Left renal pelvis (tissue), 4 donors: ENCODE measurements at regions not wholly inside any gene's neighbourhood (a gene's known extent, or its start where the extent isn't known, plus 50 kb on each side); places are given as distances from the start of the nearest gene placed in this dataset.

Source experiments
- DNase-seq, 4 donors: peaks; one replicate each; pipeline ENCODE4 v3.0.0-alpha.2; 2013; ENCODE audit warnings: low read depth in 4 of 4, low spot score in 3 of 4

GRCh38 chr12:88801227-88802095 lies 221.2 kb upstream of the KITLG start:
- DNase-seq = no peak

GRCh38 chr12:88793096-88793495 lies 212.8 kb upstream of the KITLG start:
- DNase-seq = no peak

DNA sequence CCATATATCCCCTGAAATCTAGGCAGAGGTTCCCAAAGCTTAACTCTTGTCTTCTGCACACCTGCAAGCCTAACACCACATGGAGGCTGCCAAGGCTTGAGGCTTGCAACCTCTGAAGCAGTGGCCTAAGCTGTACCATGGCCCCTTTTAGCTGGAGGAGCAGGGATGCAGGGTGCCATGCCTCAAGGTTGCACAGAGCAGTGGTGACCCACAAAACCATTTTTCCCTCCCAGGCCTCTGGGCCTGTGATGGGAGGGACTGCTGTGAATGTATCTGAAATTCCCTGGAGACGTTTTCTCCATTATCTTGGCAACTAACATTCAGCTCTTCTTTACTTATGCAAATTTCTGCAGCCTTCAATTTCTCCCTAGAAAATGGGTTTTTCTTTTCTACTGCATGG lies 210.0 kb upstream of the KITLG start:
- no peak for DNase-seq

- DNase-seq = no peak
Measured at GRCh38 chr12:88784166-88784565, 203.9 kb upstream of the KITLG start.

DNA sequence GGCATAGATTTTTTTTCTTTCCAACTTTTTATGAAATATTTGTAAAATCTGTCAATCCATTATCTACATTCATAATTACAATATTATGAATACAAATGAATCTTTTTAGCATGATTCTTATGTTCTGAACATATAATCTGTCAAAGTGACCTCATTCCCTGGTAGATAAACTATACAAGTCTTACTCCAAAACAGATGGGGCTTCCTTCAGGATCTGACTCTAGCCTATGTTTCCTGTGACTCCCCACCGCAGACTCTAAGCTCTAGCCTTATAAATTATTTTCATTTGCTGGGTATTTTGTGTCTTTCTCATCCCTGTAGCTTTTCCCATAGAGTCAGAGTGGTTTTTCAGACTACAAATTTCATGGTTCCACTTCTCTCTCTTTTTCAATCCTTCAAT lies 202.1 kb upstream of the KITLG start:
- no peak for DNase-seq

- DNase-seq = no peak
Measured at GRCh38 chr12:88781909-88782308, 201.6 kb upstream of the KITLG start.

- DNase-seq = no peak
Measured at GRCh38 chr12:88778064-88778463, 197.8 kb upstream of the KITLG start.

DNA sequence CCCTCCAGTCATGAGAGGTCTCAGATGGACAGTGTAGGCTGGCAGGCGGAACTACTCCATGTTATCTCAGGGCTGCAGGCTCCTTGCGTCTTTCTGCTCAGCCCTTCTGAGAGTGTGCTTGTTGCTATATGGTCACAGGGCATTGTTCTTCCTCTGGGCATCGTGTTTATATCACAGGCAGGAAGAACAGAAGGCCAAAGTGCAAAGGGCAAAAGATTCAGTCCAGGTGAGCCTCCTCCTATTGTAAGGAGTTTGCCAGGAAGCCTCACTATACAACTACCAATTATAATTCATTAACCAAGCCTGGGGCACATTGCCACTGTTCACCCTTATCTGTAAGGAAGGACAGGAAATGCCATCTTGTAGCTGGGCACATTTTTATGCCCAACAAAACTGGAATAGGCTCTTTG lies 195.5 kb upstream of the KITLG start:
- no peak for DNase-seq

- no peak for DNase-seq
Measured at GRCh38 chr12:88767699-88768098, 187.4 kb upstream of the KITLG start.

- DNase-seq = no peak
Measured at GRCh38 chr12:88764781-88765480, 184.7 kb upstream of the KITLG start.

DNA sequence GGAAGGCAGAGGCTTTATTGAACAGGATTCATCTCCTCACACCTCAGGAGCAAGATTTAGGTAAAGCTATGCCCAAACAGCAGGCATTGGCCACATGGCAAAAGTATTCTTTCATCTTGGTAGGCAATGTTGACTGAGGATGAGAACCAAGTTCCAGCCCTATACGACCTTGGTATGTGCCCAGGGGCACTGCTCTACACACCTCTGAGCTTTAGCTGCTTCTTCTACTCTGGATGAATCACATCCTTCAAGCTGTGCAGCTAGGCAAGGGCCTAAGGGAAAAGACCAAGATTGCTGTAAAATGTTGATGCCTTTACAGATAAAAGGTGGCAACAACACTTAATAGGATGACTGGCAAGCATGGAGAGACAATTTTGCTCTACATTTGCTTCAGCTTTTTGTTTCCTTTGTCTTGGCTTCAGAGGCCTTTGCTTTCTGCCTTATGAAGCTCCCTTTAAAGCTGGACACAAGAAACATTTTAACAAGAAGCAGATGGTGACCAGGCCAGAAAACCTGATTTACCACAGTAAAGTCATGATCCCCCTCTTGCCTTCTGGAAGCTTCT lies 183.3 kb upstream of the KITLG start:
- no peak for DNase-seq

- no peak for DNase-seq
Measured at GRCh38 chr12:88758176-88758575, 177.9 kb upstream of the KITLG start.

GRCh38 chr12:88756917-88757316 lies 176.6 kb upstream of the KITLG start:
- DNase-seq = no peak

DNA sequence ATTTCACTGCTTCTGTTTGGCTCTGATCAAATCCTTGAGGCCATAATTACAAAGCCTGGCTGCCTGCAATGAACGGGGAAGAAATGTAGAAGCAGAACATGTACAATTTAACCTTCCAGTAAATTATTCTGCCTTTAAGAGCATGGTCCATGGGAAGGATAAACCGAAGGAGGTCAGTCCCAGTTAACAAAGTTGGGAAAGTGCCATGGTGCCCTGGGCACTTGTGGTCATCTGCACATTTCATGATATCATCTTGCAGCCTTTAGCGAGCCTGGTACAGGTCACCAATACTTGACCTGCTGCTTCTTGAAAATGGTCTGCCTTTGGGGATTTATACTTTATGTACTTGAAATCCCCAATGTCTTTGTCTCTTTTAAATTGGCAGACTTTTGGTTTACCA lies 175.9 kb upstream of the KITLG start:
- DNase-seq = no peak

- DNase-seq = no peak
Measured at GRCh38 chr12:88753707-88754106, 173.4 kb upstream of the KITLG start.

GRCh38 chr12:88753066-88753465 lies 172.8 kb upstream of the KITLG start:
- no peak for DNase-seq

- DNase-seq = no peak
Measured at GRCh38 chr12:88752183-88752582, 171.9 kb upstream of the KITLG start.

DNA sequence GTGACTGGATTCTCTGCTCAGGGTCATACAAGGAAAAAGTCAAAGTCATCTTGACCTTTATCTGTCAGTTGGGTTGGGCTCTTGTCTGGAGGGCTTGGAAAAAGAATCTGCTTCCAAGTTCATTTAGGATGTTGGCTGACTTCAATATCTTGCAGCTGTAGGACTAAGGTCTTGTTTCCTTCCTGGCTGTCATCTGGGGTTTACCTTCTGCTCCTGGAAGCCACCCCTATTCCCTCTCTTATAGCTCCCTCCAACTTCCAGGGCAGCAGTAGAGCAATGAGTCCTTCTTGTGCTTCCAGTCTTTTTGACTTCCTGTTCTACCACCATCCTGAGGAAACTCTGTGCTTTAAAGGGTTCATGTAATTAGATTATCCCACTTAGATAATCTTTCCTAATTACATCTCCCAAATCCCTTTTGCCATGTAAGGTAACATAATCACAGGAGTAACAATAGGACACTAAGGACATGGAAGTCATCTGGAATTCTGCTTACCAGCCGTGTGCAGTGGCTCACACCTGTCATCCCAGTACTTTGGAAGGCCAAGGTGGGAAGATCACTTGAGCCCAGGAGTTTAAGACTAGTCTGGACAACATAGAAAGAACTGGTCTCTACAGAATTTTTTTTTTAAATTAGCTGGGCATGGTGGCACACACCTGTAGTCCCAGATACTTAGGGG lies 170.7 kb upstream of the KITLG start:
- DNase-seq = no peak

GRCh38 chr12:88746386-88746785 lies 166.1 kb upstream of the KITLG start:
- DNase-seq = no peak

GRCh38 chr12:88743946-88744685 lies 163.8 kb upstream of the KITLG start:
- DNase-seq = no peak
